Neural progenitor cell (in vitro differentiated cells): ENCODE measurements at regions not wholly inside any gene's neighbourhood (a gene's known extent, or its start where the extent isn't known, plus 50 kb on each side); places are given as distances from the start of the nearest gene placed in this dataset.

Source experiments
- EZH2 ChIP-seq: fragments of 200-600 bp; sonication (generic); IDR thresholded peaks from 2 replicates; pipeline ENCODE4 v1.6.1; 2017; ENCODE audit warnings: antibody characterized with exemption, mild to moderate bottlenecking, moderate library complexity
- TF ChIP-seq, protein P1 (sequence below): fragments of 200-600 bp; sonication (generic); IDR thresholded peaks from 2 replicates; pipeline ENCODE4 v1.5.1; 2017; ENCODE audit warnings: antibody characterized with exemption, mild to moderate bottlenecking

GRCh38 chr20:4303136-4303535 is 54.0 kb upstream of the ADRA1D start:
- TF ChIP-seq, protein P1, sequence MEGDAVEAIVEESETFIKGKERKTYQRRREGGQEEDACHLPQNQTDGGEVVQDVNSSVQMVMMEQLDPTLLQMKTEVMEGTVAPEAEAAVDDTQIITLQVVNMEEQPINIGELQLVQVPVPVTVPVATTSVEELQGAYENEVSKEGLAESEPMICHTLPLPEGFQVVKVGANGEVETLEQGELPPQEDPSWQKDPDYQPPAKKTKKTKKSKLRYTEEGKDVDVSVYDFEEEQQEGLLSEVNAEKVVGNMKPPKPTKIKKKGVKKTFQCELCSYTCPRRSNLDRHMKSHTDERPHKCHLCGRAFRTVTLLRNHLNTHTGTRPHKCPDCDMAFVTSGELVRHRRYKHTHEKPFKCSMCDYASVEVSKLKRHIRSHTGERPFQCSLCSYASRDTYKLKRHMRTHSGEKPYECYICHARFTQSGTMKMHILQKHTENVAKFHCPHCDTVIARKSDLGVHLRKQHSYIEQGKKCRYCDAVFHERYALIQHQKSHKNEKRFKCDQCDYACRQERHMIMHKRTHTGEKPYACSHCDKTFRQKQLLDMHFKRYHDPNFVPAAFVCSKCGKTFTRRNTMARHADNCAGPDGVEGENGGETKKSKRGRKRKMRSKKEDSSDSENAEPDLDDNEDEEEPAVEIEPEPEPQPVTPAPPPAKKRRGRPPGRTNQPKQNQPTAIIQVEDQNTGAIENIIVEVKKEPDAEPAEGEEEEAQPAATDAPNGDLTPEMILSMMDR, result no peak
- no peak for TF ChIP-seq EZH2
